Omental fat pad (tissue), 3 donors: ENCODE measurements at regions not wholly inside any gene's neighbourhood (a gene's known extent, or its start where the extent isn't known, plus 50 kb on each side); places are given as distances from the start of the nearest gene placed in this dataset.
"Not testable (repeated sequence)": the region's sequence is repeated elsewhere in the genome, so short reads cannot be mapped to it uniquely, and the experiment has no call there.

ENCODE experiments used
- ATAC-seq: fragments of 150-250 bp; one replicate; pipeline ENCODE4 v1.9.1; 2016; ENCODE audit warnings: mild to moderate bottlenecking, moderate library complexity; ENCODE audit not compliant: low FRiP score
- DNase-seq: peaks from one replicate; pipeline ENCODE4 v3.0.0-alpha.2; 2019; ENCODE audit warnings: low spot score
- CTCF ChIP-seq, 3 donors: fragments of 450-650 bp; IDR thresholded peaks; one replicate each; pipeline ENCODE4 v1.5.1; 2016 to 2017; ENCODE audit warnings: antibody characterized with exemption in 3 of 3, mild to moderate bottlenecking in 3 of 3, moderate library complexity in 2 of 3

- no peak for TF ChIP-seq CTCF (IDR thresholded peaks at IDR 0.05)
- ATAC-seq (no peak), DNase-seq (no peak)
Measured at GRCh38 chr10:33596422-33596821, 262.0 kb upstream of the NRP1 start.

DNA sequence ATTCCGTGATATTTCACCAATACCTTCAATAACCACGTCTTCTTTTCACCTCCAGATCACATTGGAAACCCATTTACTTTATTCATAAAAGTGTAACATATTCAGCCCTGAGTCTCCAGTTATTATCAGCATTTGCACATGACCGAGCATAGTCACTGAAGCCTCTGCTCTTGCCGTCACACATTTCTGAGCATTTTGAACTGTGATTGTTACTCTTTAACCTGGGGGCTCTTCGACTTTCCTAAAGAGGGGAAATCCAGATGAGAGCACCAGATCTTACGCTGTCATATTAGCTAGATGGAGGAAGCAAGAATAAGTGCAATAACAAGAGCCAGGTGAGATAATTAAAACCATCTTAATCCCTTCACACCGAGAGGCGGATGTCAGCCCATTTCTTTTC, 260.0 kb upstream of the NRP1 start:
- ATAC-seq (no peak), DNase-seq (no peak)
- no peak for TF ChIP-seq CTCF (IDR thresholded peaks at IDR 0.05)

DNA sequence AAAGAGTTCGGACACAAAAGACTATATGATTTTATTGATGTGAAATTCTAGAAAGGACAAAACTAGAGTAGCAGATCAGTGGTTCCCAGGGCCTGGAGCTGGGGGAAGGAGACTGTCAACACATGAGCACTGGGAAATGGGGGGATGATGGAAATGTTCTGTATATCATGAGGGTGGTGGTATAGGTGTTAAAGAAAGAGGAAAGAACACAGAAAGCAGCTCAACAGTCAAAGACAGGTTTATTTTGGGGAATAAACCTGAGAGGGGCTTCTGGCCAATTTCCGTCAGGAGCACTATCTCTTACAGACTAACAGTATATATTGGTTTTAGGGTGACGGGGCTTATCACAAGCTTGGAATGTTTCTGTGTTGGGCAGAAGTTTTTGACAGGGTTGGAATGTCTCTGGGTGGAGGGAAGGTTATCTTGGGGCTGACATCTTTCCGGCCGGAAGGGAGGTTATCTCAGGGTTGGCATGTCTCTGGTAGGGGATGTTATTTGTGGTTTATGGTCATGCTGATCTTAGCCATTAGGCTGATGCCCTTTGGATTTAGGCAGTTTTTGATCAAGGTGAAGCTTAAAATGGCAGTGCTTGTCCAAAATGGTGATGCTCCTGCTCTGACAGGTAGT, 254.6 kb upstream of the NRP1 start:
- no peak for DNase-seq
- TF ChIP-seq CTCF (IDR thresholded peaks at IDR 0.05) = no peak
- no peak for ATAC-seq

- not testable (repeated sequence) for DNase-seq, ATAC-seq
Measured at GRCh38 chr10:33584596-33584995, 250.1 kb upstream of the NRP1 start.

DNA sequence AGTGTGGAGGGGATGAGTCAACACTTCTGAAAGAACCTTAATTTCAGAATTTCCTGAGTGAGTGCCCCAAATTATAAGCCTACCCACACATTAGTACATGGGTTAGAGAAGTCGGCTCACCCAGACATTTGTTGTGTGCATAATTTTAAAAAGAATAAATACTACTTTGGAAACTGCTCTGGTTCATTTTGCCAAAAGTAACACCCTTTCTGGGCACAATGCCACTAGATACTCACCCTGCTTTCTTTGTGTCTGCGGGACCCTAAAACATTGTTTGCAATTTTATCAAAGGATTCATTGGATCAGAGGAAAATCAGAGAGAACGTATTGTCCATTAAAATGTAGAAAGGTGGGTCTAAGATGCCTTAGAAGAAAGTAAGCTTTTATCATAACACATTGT, 245.5 kb upstream of the NRP1 start:
- no peak for TF ChIP-seq CTCF (IDR thresholded peaks at IDR 0.05)
- DNase-seq (no peak), ATAC-seq (no peak)

- DNase-seq (no peak), ATAC-seq (no peak)
- TF ChIP-seq CTCF (IDR thresholded peaks at IDR 0.05) = no peak
Measured at GRCh38 chr10:33573606-33574005, 239.1 kb upstream of the NRP1 start.

- ATAC-seq (no peak), DNase-seq (no peak)
- no peak for TF ChIP-seq CTCF (IDR thresholded peaks at IDR 0.05)
Measured at GRCh38 chr10:33571616-33572015, 237.1 kb upstream of the NRP1 start.

DNA sequence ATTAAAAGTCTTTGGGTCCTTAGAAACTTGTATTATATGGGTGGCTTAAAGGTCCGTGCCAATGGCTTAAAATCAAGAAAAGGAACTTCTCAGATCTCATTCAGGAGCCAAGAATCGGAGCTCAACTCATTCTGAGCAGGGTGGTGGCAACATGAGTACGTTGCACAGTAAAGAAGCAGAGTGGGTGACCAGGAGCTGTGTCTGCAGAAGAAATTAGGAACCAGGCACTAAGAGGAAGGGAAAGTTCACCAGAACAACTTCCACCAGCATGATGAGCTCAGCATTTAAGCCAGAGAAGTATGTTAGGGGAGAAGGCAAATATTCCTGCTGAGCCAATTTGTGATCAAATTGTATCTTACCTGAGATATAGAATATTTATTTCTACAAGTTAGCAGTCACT, 236.0 kb upstream of the NRP1 start:
- DNase-seq (no peak), ATAC-seq (no peak)
- no peak for TF ChIP-seq CTCF (IDR thresholded peaks at IDR 0.05)
